Peyer's patch (tissue), 4 donors: ENCODE measurements at regions not wholly inside any gene's neighbourhood (a gene's known extent, or its start where the extent isn't known, plus 50 kb on each side); places are given as distances from the start of the nearest gene placed in this dataset.

ENCODE experiments used
- POLR2A ChIP-seq, 2 donors: fragments of 450-650 bp; IDR thresholded peaks; one replicate each; pipeline ENCODE4 v1.5.1; 2017; ENCODE audit warnings: antibody characterized with exemption in 2 of 2, mild to moderate bottlenecking in 2 of 2, moderate library complexity in 2 of 2
- TF ChIP-seq, protein P1 (sequence below), 6 experiments: fragments of 450-650 bp in 4 of 6; fragments of 200-600 bp in 2 of 6; sonication (generic) in 1 of 6; IDR thresholded peaks; one replicate each; pipeline ENCODE4 v1.5.1; 2017 to 2019; ENCODE audit warnings: antibody characterized with exemption in 6 of 6, mild to moderate bottlenecking in 3 of 6, moderate library complexity in 1 of 6

DNA sequence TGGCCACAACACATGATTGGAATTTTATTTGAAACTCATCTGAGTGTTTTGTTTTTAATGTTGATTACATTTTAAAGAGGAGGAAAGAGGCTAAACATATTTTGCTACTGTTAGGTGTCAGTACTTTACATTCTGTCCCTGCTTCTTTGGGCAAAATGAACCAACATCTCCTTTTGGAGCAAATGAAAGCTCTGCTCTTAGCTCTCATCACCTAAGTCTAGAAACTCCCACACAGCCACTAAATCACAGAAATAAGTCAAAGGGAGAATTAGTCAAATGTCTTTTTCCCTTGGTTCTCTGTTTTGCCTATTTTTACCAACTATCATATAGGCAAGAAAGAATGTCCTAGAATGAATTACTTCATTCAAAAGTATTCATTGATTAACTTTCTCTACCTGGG is 666.8 kb downstream of the RNF144A start:
- TF ChIP-seq, protein P1, sequence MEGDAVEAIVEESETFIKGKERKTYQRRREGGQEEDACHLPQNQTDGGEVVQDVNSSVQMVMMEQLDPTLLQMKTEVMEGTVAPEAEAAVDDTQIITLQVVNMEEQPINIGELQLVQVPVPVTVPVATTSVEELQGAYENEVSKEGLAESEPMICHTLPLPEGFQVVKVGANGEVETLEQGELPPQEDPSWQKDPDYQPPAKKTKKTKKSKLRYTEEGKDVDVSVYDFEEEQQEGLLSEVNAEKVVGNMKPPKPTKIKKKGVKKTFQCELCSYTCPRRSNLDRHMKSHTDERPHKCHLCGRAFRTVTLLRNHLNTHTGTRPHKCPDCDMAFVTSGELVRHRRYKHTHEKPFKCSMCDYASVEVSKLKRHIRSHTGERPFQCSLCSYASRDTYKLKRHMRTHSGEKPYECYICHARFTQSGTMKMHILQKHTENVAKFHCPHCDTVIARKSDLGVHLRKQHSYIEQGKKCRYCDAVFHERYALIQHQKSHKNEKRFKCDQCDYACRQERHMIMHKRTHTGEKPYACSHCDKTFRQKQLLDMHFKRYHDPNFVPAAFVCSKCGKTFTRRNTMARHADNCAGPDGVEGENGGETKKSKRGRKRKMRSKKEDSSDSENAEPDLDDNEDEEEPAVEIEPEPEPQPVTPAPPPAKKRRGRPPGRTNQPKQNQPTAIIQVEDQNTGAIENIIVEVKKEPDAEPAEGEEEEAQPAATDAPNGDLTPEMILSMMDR (IDR thresholded peaks at IDR 0.05), result no peak
- TF ChIP-seq POLR2A (IDR thresholded peaks at IDR 0.05), result no peak
